ENCODE measurements at regions not wholly inside any gene's neighbourhood (a gene's known extent, or its start where the extent isn't known, plus 50 kb on each side); places are given as distances from the start of the nearest gene placed in this dataset.

DNA sequence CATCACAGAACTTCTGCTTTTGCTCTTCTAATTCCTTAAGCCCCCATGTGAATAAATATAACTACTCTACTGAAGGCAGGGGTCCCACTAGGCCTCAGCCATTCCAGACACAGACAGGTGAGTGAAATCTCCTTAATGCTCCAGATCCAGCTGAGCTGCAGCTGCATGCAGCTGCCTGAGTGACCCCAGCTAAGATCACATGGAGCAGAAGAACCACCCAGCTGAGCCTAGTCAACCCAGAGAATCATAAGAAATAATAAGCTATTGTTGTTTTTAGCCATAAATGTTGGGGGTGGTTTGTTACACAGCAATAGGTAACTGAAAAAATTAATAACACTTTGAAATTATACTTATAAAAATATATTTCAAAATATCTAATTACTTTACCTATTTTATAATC, 220.3 kb downstream of the SIPA1L2 start:
- DNase-seq, result no peak

- DNase-seq, result no peak
These were observed 222.8 kb downstream of the SIPA1L2 start for GRCh38 chr1:232407120-232407519.

- no peak for DNase-seq
These were observed 224.2 kb downstream of the SIPA1L2 start for GRCh38 chr1:232405781-232406180.

DNA sequence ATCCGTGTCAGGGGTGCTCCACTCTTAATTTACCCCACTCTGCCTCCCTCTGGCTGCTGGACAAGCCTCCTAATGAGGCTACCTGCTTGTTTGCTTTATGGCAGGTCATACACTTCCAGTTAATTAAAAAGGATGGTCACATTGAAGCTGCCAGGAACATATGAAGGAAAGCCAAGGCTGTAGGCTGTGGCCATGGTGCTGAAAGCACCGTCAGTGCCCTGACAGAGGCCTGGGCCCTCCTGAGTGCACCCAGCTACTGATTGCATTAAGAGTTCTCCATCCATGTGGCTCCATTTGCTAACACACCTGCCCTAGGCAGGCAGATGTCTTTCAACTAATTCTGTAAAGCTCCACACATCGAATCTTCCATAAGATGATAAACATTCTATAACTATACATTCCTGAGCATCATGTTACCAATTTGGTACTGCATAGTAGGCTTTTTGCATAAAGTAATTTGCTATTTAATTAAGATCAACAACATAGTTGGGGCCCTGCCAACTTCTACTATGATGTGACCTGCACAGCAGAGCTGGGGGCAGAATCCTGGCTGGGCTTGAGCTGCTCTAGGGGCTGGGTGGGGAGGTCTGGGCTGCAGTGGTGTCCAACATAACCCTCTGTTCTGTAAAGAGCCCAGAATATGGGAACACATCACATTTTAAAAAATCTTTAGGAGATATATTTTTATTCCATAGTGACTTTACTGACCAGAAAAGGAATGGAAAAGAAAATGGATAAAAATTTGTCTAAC, 224.8 kb downstream of the SIPA1L2 start:
- DNase-seq, result no peak

- DNase-seq, result no peak
These were observed 225.7 kb downstream of the SIPA1L2 start for GRCh38 chr1:232404227-232404626.

DNA sequence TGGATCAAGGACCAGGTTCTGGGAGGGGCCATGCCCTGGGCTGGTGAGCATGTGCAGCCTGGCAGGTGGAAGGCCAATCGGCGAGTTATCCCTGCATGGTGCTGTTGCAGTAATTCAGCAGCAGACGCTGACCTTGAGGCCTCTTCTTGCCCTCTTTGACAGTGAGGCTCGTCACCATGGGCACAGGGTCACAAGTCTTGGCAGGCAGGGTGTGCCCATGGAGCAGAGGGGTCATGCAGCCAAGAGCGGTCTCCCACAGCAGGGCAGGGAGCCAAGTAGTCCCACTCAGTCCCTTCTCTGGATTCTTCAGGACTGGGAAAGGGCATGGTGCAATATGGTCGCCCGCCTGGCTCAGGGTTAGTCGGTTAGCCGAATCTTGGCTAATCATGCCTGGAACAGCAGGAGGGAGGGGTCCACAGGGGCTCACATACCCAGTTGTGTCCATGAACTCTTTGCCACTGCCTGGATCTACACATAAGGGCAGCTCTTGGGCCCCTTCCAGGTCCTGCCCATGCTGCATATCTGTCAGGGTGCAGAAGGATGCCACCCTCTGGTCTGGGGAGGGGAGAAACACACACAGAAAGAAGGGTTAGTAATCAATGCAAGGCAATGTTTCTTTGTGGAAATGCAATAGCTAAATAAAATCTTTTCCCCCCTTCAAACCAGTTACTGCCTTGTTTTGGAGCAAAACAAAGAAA, 226.8 kb downstream of the SIPA1L2 start:
- DNase-seq, result no peak

GRCh38 chr1:232398823-232399222, 231.1 kb downstream of the SIPA1L2 start:
- peak; percentile 1 for DNase-seq

- DNase-seq, result no peak
These were observed 236.3 kb downstream of the SIPA1L2 start for GRCh38 chr1:232393444-232394146.

DNA sequence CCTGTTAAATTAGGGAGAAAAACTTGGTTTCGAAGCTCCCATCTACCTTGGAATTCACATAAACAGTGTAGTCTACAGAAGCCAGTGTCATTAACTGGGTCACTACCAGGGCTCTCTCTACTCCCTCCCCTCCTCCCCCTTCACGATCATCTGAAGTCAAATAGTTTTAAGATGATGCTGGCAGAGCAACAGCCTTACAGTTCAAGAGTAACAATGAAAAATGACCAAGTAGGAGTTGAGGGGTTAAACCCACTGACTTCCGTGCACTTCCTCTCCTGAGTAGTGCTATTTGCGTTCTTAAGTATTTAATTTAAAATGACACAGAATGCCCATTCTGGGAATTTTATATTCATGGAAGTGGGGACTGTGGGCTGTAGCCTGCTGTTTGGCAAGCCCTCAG, 236.9 kb downstream of the SIPA1L2 start:
- DNase-seq, result no peak

- no peak for DNase-seq
These were observed 239.3 kb downstream of the SIPA1L2 start for GRCh38 chr1:232390590-232390989.

DNA sequence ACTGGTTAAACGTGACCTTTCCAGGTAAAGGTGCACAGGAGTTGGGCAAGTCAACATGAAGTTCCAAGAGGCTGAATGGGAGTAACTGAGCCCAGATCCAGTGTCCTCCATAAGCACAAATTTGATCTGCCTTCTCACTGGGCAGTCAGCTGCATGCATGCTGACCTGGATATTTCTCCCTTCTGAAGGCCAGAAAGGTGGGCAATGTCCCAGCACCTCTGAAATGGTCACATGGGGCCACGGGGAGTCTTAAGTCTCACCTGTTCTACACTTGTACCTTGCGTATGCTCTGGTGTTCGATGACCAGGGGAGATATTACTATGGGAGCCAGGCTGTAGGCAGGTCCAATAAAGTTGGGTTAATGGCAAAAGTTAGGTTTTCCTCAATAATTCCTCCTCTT, 240.2 kb downstream of the SIPA1L2 start:
- DNase-seq, result no peak

DNA sequence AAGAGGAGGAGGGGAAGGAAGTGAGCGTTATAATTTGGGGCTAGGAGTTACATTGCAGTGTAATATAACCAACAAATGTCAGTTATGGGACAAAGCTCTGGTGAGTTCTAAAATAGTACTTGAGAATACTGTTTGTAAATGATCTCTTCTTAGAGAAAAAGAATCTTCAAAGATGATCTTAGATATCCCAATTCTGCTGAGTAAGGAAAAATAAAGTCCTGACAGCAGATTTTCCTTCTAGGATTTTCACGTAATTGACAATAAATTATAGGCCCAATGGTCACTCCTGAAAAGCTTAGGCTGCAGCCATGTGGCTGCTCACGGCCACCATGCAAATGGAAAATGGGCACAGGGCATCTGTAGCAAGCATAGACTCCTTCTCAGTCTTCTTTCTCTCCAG, 241.6 kb downstream of the SIPA1L2 start:
- no peak for DNase-seq

- no peak for DNase-seq
These were observed 243.0 kb downstream of the SIPA1L2 start for GRCh38 chr1:232386721-232387510.

DNA sequence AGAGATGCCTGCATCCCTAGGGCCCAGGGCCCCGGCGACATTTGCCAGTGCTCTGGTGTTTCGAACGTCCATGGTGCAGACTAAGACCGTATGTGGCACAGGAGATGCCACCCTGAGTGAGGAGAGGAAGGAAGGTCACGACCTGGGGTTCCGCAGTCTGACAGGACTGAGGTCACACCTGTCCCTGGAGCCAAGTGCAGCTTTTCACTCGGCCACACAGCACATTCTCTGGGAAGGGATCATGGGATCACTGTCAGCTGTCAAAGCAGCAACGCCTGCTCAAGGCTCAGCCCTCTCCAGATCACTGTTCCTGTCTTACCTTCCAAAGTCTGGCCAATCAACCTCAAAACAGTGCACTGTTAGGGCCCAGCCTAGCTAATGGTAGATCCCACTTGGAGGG, 243.6 kb downstream of the SIPA1L2 start:
- DNase-seq, result no peak

DNA sequence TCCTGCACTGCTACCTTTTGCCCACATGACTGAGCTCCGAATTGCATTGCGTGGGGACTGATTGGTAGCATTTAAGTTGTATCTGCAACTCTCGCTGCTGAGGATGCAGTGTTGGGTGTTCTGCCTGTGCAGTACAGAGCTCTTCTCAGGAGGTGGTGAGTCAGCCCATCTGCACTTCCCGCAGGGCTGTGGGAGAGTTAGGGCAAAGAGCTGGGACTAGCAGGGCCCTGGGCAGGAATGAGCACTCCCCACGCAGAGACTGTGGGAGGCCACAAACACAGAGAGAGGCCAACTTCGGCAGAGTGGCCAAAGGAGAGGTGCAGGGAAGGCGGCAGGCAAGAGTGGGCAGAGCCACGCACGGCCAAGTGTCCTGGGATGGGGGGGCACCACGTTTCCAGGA, 244.7 kb downstream of the SIPA1L2 start:
- DNase-seq, result no peak

DNA sequence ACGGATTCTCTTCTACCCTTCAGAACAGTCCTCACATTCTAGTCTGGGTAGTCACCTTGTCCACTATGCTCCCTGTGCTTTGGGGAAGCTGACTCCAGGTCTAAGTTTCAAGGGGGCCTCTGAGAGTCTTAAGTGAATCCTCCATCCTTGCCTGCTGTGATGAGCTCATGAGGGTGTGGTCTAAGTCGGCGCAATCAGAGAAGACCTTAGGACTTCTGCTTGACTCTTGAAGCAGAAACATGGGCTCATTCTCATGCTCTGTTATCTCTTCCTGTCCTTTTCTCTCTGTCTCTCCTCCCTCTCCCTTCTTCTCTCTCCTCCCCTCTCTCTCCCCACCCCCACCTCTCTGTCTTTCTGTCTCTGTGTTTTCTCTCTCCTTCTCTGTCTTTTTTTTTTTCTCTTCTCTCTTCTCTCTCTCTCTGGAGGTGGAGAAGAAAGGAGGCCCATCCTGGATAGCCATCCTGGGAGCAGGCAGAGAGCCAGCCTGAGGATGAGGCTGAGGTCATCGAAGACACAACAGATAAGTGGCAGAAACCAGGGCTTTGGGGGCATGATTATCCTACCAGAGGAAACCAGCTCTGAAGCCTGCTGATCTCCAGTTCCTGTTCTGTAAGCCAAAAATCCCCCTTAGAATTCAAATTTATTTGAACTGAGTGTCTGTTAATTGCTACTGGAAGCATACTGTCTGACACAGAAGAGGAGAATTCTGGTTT, 245.6 kb downstream of the SIPA1L2 start:
- DNase-seq, result no peak

DNA sequence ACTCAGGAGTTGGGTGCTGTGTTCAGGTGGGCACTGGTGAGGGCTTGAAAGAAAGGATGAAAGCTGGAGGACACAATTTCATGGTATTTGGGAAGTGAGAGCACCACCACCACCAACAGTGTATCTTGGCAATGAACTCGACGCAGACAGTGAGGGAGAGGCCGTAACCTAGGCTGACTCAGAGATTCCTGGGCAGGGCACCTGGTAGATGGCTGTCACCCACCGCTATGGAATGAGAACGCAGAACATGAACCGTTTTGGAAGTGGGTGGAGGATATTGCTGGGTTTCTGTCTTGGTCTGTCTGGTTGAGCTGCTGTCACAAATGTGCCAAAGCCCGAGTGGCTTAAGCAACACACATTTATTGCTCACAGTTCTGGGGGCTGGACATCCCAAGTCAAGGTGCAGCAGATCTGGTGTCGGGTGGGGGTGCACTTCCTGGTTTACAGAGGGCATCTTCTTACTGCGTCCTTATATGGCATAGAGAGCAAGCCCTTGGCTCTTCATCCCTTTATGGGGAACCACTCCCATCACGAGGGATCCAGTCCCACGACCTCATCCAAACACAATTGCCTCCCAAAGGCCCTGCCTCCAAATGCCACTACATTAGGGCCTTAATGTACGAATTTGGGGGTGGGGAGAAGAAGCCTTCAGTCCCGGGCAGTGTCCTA, 246.3 kb downstream of the SIPA1L2 start:
- DNase-seq, result no peak

- DNase-seq, result no peak
These were observed 247.3 kb downstream of the SIPA1L2 start for GRCh38 chr1:232382671-232383070.

DNA sequence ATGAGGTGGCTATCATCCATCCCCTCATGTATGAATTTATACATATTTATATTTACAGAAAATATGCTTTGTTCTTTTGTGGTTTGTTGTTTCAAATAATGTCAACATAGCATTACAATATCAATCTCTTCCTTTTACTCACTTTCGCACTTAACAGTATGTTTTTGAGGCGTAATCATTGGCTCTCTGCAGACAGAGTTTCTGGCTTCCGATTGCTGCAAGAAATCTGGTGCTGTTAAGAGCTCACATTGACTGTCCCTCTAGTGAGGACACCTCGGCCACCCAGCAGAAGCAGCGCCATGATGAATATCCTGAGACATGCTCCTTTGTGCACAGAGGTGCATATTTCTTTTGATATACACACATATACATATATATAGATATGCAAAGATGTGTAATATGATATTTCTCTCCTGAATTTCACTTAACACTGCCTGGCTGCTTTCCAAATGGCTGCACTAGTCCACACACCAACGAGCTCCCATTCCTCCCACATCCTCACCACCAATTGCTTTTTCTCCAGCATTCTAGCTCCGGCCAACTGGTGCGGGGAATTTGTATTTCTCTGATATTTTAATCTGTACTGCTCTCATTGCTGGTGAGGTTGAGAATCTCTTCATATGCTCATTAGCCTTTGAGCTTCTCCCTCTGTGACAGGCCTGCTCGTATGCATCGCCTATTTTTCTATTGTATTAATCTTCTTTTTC, 248.4 kb downstream of the SIPA1L2 start:
- DNase-seq, result no peak

GRCh38 chr1:232380596-232380995, 249.3 kb downstream of the SIPA1L2 start:
- DNase-seq, result no peak

- no peak for DNase-seq
These were observed 249.8 kb downstream of the SIPA1L2 start for GRCh38 chr1:232380131-232380530.

Measured in CD4-positive, alpha-beta T cell treated with Interleukin-17A for 1 hour (primary cell).